Panc1 (cell line): ENCODE measurements at regions not wholly inside any gene's neighbourhood (a gene's known extent, or its start where the extent isn't known, plus 50 kb on each side); places are given as distances from the start of the nearest gene placed in this dataset.

Experiments used
- ATAC-seq: fragments of 200-7000 bp; cut with Tn5 transposase; 2 replicates; pipeline ENCODE4 v1.9.1; 2020; ENCODE audit warnings: mild to moderate bottlenecking, moderate library complexity
- BruUV-seq: library from RNA; stranded (reverse); fragments of 400-500 nt; replicated peaks from 2 replicates; lab custom pipeline; 2021; lab: Mats Ljungman, UMichigan
- CTCF ChIA-PET: fragments of 300-600 bp; sonication (Branson Sonifier 250); formaldehyde crosslinking; loops from one replicate; lab custom pipeline; 2022; ENCODE audit warnings: antibody characterized with exemption; lab: Charles Lee
- POLR2A ChIA-PET: fragments of 300-600 bp; sonication (Branson Sonifier 250); formaldehyde crosslinking; loops from one replicate; lab custom pipeline; 2022; ENCODE audit warnings: antibody characterized with exemption; lab: Charles Lee
- DNase-seq: peaks from one replicate; pipeline ENCODE4 v3.0.0-alpha.2; 2010; ENCODE audit warnings: low read depth, low spot score
- H3K27ac ChIP-seq: 2 replicates; pipeline ENCODE4 v1.5.1; 2011; ENCODE audit warnings: mild to moderate bottlenecking, low read length, inconsistent platforms
- H3K27me3 ChIP-seq: fragments of 200-500 bp; sonication (Bioruptor generic); 2 replicates; pipeline ENCODE4 v1.6.0; 2014; ENCODE audit warnings: low read length, inconsistent platforms; ENCODE audit not compliant: control insufficient read depth, insufficient read depth
- H3K36me3 ChIP-seq: fragments of 200-500 bp; sonication (Bioruptor generic); 2 replicates; pipeline ENCODE4 v1.5.1; 2014; ENCODE audit warnings: inconsistent platforms, mild to moderate bottlenecking, low read length, moderate library complexity; ENCODE audit not compliant: control insufficient read depth, insufficient read depth
- H3K4me1 ChIP-seq: 2 replicates; pipeline ENCODE4 v1.5.1; 2011; ENCODE audit warnings: inconsistent platforms, mild to moderate bottlenecking, low read length, moderate library complexity; ENCODE audit not compliant: control insufficient read depth, insufficient read depth
- H3K4me3 ChIP-seq, 2 experiments: 2 replicates each; pipeline ENCODE4 v1.5.1; 2011 to 2012; ENCODE audit warnings: low read depth in 2 of 2, low read length in 2 of 2, mild to moderate bottlenecking in 2 of 2, inconsistent platforms in 1 of 2, moderate library complexity in 1 of 2
- H3K9me3 ChIP-seq: fragments of 200-500 bp; sonication (Bioruptor generic); 2 replicates; pipeline ENCODE4 v1.5.1; 2014; ENCODE audit warnings: low read depth, mild to moderate bottlenecking, inconsistent platforms, low read length, moderate library complexity; ENCODE audit not compliant: control insufficient read depth, insufficient read depth
- CTCF ChIP-seq: fragments of 450-650 bp; IDR thresholded peaks from 2 replicates; pipeline ENCODE4 v1.5.1; 2017; ENCODE audit warnings: mild to moderate bottlenecking
- POLR2AphosphoS5 ChIP-seq: IDR thresholded peaks from 2 replicates; pipeline ENCODE4 v1.6.1; 2012; ENCODE audit warnings: mild to moderate bottlenecking, low read depth, low read length, moderate library complexity
- REST ChIP-seq, 2 experiments: IDR thresholded peaks; 2 replicates each; pipeline ENCODE4 v1.6.1; 2011 to 2012; ENCODE audit warnings: low read depth in 2 of 2, control low read depth in 1 of 2, low read length in 1 of 2, mild to moderate bottlenecking in 1 of 2, moderate library complexity in 1 of 2; ENCODE audit not compliant: insufficient read depth in 1 of 2
- SIN3A ChIP-seq: IDR thresholded peaks from 2 replicates; pipeline ENCODE4 v1.6.1; 2012; ENCODE audit warnings: low read depth, mild to moderate bottlenecking, low read length, moderate library complexity, borderline replicate concordance; ENCODE audit not compliant: insufficient read depth
- TCF7L2 ChIP-seq: IDR thresholded peaks from 2 replicates; pipeline ENCODE4 v1.6.1; 2011; ENCODE audit warnings: mild to moderate bottlenecking, low read depth, low read length, inconsistent platforms
- in situ Hi-C: cut with HindIII; loops from 2 replicates; pipeline ENCODE4 v1.10.0; 2016; ENCODE audit warnings: low sequenced_read_pairs, low pct_unique_long_range_greater_than_20kb
- intact Hi-C: fragments of 100-400 bp; cut with micrococcal nuclease; formaldehyde crosslinking; loops from one replicate; pipeline ENCODE4 v1.10.0; 2022; ENCODE audit not compliant: unreplicated experiment

GRCh38 chr2:195542067-195542466 lies 115.0 kb upstream of the SLC39A10 start:
- H3K36me3 ChIP-seq: no peaks in the 10 kb centered on the region
- H3K27me3 ChIP-seq: no peaks in the 10 kb centered on the region
- intact Hi-C loops (no loop called here), in situ Hi-C loops (no loop called here)
- H3K27ac ChIP-seq: no peak overlapping the region
- H3K4me1 ChIP-seq: peaks cover 10% of the 10 kb centered on the region; the same call in 1 of the 2 replicates
- ChIA-PET CTCF (no interaction called here), POLR2A (no interaction called here)
- TF ChIP-seq REST (IDR thresholded peaks at IDR 0.05; ENCODE audit: insufficient read depth in 1 of 2, low read depth in 2 of 2, low read length in 1 of 2): no peak
- TF ChIP-seq SIN3A: no peak
- TF ChIP-seq POLR2AphosphoS5: no peak
- TF ChIP-seq CTCF: no peak
- no peak for TF ChIP-seq TCF7L2
- BruUV-seq: no TSS peak
- peaks cover 7% of the 10 kb centered on the region; the same call in 1 of the 2 replicates for H3K9me3 ChIP-seq
- DNase-seq: no peak
- H3K4me3 ChIP-seq: no peak overlapping the region
- no peak for ATAC-seq

GRCh38 chr2:195538937-195539336 lies 118.1 kb upstream of the SLC39A10 start:
- POLR2A ChIA-PET: no interaction called here
- CTCF ChIA-PET: no interaction called here

More at GRCh38 chr2:195538937-195539336, 118.1 kb upstream of the SLC39A10 start:
- no peak overlapping the region for H3K4me3 ChIP-seq
- in situ Hi-C loops (no loop called here), intact Hi-C loops (no loop called here)
- BruUV-seq: no TSS peak
- DNase-seq (no peak), ATAC-seq (no peak)
- H3K9me3 ChIP-seq: peaks cover 3% of the 10 kb centered on the region; the same call in 1 of the 2 replicates
- no peak overlapping the region for H3K27ac ChIP-seq
- peaks cover 14% of the 10 kb centered on the region for H3K4me1 ChIP-seq
- no peaks in the 10 kb centered on the region for H3K27me3 ChIP-seq
- H3K36me3 ChIP-seq: no peaks in the 10 kb centered on the region
- no peak for TF ChIP-seq TCF7L2
- no peak for TF ChIP-seq POLR2AphosphoS5
- TF ChIP-seq REST (IDR thresholded peaks at IDR 0.05; ENCODE audit: insufficient read depth in 1 of 2, low read depth in 2 of 2, low read length in 1 of 2): no peak
- TF ChIP-seq CTCF: no peak
- TF ChIP-seq SIN3A: no peak
